Activated gamma-delta T cell treated with anti-CD3 and anti-CD28 coated beads, Interleukin-2, amount 50 U/mL, for 16 hours (primary cell): ENCODE measurements at regions not wholly inside any gene's neighbourhood (a gene's known extent, or its start where the extent isn't known, plus 50 kb on each side); places are given as distances from the start of the nearest gene placed in this dataset.
"Not testable (repeated sequence)": the region's sequence is repeated elsewhere in the genome, so short reads cannot be mapped to it uniquely, and the experiment has no call there.

ENCODE experiments used
- DNase-seq: peaks from one replicate; pipeline ENCODE4 v3.0.0-alpha.2; 2020; ENCODE audit warnings: low read depth

DNA sequence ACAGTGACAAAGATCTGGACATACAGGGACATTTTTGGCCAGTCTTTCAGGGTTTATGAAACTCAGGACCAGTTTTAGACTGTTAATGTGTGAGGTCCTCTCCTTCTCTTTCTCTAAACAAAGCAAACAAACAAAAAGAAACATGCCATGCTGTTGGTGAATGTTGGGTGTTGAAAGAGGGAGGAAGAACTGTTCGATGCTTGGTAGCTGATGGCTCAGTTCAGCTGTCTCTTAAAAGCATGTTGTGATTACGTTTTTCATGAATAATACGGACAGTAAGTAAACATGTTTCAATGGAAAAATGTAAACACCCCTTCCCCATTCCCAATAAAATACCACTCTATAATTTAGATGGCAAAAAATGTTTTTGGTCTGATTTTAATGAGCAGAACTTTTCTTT is 219.1 kb downstream of the SEC23IP start:
- DNase-seq = no peak

DNA sequence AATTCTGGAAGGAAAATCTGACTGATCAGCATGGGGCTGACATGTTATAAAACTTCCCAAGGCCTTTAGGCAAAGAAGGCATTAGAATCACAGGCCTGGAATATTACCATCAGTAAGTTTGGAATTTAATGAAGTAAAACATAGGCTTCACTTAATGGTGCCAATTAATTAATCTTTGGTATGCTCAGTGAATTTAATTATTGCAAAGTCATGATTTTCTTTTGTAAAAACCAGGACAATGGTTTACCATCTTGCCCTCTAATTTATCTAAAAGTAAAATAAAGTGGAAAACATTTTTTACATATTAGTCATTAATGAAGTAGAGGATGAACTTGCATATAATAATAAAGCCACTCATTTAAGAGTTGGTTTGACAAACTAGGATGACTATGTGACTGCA is 220.3 kb downstream of the SEC23IP start:
- no peak for DNase-seq

DNA sequence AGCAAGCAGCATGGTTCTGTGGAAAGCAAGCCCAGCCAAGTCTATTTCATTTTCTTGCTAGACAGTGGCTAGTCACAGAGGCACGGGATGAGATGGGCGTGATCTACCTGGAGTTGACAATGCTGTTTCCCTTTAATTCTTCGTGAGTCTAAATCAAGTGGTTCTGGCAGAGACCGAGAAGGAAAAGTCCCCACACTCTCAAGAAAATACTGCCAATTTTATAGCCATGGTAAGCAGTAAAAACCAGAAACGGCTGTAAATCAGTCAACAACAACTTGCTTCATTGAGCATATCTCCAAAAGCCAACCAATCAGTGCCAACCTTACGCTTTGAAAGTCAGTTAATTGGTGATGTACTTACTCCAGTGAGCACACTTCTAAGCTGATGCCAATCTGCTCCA is 223.4 kb downstream of the SEC23IP start:
- no peak for DNase-seq

GRCh38 chr10:120121768-120122167 is 229.2 kb downstream of the SEC23IP start:
- DNase-seq = no peak

DNA sequence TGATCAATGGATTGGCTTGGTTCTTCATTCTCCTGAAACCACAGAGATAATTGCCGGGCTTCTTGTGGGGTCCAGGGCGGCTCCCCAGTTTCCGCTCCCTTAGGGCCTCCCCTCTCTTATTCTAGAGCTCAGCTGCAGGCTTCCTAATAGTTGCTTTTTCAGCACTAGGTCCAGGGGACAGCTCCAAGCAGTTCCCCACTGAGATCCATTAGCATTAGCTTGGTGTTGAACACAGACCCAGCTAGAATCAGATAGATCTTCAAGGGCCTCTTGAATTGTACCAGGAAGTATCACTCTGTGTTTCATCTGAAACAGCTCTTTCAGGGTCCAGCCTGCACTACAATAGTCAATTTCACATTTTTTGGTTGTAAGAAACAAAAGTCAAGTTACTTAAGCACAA is 238.7 kb downstream of the SEC23IP start:
- DNase-seq = no peak

GRCh38 chr10:120132811-120133210 is 240.3 kb downstream of the SEC23IP start:
- no peak for DNase-seq

DNA sequence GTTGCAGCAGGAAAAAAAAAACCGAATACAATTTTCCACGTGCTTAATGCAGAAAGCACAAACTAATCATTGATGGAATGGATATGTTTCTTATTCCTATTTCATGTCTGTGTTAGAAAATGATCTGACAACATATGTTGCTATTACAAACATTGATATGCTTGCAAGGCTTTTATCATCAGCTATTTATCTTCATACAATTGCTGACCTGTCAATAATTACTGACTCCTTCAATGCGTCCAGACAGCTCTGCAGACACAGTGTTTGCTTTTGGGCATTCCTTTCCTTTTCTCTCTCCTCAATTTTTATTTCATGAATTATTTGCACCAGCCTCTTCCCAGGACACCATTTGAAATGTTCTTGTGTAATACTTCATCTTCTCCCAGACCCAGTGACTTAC is 246.2 kb downstream of the SEC23IP start:
- no peak for DNase-seq

GRCh38 chr10:120145107-120145506 is 252.6 kb downstream of the SEC23IP start:
- DNase-seq = no peak

DNA sequence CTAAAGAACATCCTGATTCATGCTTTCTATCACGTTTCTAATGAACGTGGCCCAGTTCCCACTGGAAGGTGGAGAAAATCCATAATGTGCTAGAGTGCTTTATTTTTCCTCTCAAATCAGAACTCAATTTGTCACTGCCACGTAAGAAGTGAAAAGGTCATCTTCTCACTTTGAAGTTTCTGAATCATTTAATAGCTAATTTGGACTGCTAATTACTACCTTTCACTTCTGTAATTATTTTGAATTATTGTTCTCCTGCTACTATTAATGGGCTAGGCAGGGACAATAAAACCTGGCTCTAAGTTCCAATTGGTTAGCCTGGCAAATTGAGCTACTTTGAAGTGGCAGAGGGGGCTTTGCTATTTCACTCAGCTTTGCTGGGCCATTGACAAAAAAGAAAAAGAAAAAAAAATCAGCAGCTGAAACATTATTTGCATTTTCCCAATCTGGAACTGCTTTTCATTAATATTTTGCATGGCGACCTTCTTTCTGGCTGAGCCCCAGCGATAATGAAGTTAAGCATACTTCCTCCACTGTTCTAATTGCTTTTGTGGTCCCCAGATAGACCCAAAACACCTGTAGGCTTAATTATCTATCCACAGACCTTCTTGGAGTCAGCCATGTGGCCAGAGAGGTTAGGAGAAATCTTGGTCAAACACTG is 264.2 kb downstream of the SEC23IP start:
- no peak for DNase-seq

DNA sequence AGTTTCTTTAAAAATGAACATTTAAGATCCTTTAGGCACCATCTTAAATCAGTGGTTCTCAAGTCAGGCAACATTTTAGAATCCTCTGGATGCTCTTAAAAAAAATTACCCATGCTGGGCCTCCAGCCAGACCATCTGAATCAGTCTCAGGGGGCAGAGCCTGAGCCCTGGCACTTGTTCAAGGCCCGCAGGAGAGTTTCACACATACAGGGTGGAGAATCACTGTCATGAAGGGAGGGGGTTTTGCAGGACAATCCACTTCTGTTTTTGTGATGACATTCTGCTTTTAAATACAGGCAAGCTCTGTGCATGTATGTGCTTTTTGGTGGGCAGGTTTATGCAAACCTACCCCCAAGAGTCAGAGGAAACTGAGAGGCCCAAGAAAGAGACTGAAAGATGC is 268.6 kb downstream of the SEC23IP start:
- DNase-seq = no peak

DNA sequence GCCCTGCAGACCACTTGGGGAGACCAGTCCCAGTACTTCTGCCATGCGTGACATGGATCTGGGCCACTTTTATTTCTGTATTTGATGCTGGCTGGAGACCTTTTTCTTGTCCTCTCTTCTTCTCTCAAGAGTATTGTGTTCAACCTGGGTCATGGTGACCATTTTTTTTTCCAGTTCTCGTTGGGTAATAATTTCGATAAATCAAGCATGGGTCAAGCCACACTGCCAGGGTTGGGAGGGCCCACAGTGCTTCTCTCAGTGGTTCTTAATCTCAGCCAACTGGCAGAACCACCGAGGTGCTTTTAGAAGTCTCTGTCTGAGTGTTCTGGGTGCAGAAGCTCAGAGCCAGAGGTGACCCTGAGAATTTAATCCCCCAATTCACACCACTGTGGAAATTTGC is 269.9 kb downstream of the SEC23IP start:
- DNase-seq = no peak

- no peak for DNase-seq
Measured at GRCh38 chr10:120172356-120172755, 279.8 kb downstream of the SEC23IP start.

DNA sequence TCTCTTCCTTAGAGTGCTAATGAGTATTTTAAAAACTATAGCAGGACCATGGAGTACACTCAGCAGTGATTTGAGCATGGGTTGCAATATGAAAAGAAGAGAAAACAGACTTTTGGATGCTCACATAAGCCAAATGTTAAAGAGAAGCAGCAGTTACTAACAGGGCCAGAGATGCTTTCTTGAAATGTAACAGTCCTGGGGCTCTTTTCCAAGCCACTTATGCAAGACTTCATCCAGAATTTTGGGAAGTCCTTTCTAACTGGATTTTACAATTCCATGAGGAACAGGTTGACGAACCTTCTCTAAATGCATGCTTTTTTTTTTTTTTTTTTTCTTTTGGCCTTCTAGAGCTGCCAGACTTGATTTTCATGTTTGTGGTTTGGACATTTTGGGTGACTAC is 282.0 kb downstream of the SEC23IP start:
- DNase-seq = no peak

DNA sequence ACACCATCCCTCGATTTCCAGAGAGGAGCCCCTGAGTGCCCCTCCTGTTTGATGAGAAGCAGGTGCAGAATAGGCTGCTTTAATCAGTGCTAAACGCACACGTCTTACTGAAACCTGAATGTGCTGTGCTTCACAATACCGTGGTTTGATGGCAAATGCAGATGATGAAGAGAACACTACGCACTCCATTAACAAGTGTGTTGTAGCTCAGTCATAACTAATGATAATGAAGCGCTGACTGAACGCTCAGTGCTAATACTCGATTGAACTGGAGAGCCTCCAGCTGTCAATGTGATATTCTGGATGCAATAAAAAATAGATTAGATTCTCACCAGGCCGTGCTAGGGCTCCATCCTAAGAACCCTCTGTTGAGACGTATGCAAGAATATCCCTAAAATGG is 279.7 kb upstream of the PLPP4 start:
- DNase-seq = no peak

DNA sequence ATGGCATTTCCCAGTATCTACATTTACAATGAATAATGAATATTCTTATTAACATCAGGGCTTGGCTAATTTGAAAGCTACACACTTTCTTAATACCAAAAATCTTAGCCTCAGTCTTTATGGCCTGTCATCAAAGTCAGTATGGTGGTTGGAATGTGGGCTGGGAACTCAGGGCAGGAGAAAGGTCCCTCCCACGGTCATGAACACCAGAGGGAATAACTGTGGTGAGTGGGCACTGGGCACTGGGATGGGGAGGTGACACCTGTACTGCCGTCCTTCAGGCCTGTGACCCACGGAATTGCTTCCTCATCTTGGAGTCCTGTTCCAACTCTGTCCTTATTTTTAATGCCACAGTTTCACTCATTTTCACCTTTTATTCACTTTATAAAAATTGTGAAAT is 276.9 kb upstream of the PLPP4 start:
- no peak for DNase-seq

GRCh38 chr10:120181154-120181553 is 275.9 kb upstream of the PLPP4 start:
- no peak for DNase-seq

DNA sequence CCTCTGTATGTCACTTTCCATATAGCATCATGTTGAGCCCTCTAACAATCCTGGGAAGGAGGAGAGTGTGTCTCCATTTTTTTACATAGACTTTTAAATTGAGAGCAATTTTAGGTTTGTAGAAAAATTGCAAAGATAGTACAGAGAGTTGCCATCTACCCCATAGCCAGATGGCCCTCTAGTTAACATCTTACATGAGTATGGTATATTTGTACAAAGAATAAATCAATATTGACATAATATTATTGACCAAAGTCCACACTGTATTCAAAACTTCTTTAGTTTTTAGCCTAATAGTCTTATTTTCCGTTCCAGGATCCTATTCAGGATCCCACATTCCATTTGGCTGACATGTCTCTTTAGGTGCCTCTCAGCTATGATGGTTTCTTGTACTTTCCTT is 274.6 kb upstream of the PLPP4 start:
- DNase-seq = no peak

- no peak for DNase-seq
Measured at GRCh38 chr10:120183546-120183945, 273.5 kb upstream of the PLPP4 start.

DNA sequence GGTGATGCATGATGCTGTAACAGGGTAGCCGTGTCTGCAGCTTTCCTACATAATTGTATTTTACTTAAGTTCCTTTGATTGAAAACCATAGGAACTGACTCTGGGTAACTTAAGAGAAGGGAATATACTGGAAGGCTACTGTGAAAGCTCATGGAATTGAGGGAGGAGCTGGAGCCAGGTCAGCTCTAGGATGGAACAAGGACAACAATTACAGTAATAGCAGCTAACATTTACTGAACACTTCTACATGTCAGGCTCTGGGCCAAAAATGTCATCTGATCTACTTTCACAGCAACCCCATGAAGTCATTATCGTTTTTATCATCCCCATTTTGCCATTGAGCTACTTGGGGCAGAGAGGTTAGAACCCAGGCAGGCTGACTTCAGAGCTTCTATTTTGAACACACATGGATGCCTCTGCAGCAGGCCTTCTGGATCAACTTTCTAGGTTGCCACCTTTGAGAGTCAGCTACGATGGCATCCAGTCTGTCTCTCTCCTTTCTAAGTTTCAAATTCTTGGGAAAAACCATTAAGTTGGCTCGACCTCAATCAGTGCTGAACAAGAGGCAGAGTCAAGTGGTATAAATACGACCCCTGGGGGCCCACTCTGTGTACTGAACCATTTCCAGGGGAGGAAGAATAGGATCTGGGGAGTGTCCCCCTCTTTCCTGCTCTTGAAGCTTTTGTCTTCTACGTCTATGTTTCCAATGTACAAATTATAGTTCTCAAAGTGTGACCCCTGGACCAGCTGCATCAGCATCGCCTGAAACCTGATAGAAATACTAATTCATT is 272.3 kb upstream of the PLPP4 start:
- DNase-seq = no peak

- DNase-seq = no peak
Measured at GRCh38 chr10:120186506-120186905, 270.5 kb upstream of the PLPP4 start.

GRCh38 chr10:120187168-120187567 is 269.9 kb upstream of the PLPP4 start:
- not testable (repeated sequence) for DNase-seq

DNA sequence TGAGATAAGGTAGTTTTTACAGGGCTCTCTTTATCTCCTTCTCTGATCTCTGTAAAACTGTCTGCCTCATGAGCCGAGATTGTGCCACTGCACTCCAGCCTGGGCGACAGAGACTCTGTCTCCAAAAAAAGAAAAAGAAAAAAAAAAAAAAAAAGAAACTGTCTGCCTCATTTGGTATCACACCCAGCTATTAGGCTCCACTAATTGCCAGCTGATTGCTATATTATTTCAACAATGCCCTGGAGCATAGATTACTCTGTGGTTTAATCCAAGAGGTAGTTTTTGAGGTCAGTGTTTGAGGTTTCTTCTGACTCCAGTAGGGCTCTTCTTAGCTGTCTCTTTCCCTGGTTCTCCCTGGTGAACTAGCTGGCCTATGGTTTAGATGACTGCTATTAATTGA is 268.1 kb upstream of the PLPP4 start:
- no peak for DNase-seq

DNA sequence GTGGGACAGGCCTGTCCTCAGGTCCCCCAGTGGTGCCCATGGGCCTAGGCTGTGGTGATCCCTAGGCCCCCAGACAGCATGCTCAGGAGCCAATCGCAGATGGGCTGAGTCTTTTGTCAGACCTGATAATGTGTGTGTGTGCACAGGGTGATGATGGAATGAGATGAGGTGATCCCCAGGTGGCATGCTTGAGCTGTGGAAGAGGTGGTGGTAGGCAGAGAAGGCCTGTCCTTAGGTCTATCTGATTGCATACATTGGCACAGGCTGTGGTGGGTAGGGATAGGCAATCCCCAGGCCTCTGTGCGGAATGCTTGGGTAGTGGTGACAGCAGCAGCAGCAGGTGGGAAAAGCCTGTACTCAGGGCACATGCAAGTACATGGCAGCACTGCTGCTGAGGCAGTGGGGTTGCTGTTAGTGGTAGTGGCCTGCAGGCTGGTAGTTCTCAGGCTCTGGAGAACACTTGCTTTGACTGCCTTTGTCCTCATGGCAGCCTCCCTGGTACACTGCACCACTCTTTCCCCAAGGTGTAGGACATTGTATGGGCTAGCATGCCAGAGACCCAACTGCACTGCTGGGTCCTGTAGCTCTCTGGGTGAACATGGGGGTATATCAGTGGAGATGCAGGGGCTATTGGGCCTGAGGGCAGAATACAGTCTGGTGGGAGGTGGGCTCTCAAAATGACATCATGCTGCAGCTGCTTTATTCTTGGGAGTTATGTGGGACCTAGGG is 260.9 kb upstream of the PLPP4 start:
- DNase-seq = no peak
